Stimulated activated naive B cell treated with anti-CD40 and anti-IgM and Interleukin-4, amounts not matched to agents 10 μg/mL and 1 μg/mL and 100 μg/mL, for 72 hours (primary cell): ENCODE measurements at regions not wholly inside any gene's neighbourhood (a gene's known extent, or its start where the extent isn't known, plus 50 kb on each side); places are given as distances from the start of the nearest gene placed in this dataset.
"Not testable (repeated sequence)": the region's sequence is repeated elsewhere in the genome, so short reads cannot be mapped to it uniquely, and the experiment has no call there.

ENCODE experiments used
- ATAC-seq, 2 donors: fragments of 150-1000 bp; cut with Tn5 transposase; replicated peaks; 2 replicates each; pipeline ENCODE4 v1.10.0; 2021; ENCODE audit warnings: moderate library complexity in 1 of 2
- DNase-seq: peaks from one replicate; pipeline ENCODE4 v3.0.0; 2021
- H3K27ac Mint-ChIP-seq: one replicate; pipeline ENCODE4 v1.8.0; 2022; ENCODE audit warnings: mild to moderate bottlenecking, mixed read lengths
- H3K27me3 Mint-ChIP-seq, 2 donors: one replicate each; pipeline ENCODE4 v1.8.0; 2022; ENCODE audit warnings: mixed read lengths in 2 of 2
- H3K36me3 Mint-ChIP-seq, 2 donors: one replicate each; pipeline ENCODE4 v1.8.0; 2022; ENCODE audit warnings: mixed read lengths in 2 of 2, mild to moderate bottlenecking in 1 of 2
- H3K4me1 Mint-ChIP-seq, 2 donors: one replicate each; pipeline ENCODE4 v1.8.0; 2022; ENCODE audit warnings: mixed read lengths in 2 of 2, mild to moderate bottlenecking in 1 of 2
- H3K4me3 Mint-ChIP-seq, 2 donors: one replicate each; pipeline ENCODE4 v1.8.0; 2022; ENCODE audit warnings: mild to moderate bottlenecking in 2 of 2, mixed read lengths in 2 of 2, moderate library complexity in 1 of 2
- H3K9me3 Mint-ChIP-seq, 2 donors: one replicate each; pipeline ENCODE4 v1.8.0; 2022; ENCODE audit warnings: mixed read lengths in 2 of 2, mild to moderate bottlenecking in 1 of 2

- Mint-ChIP-seq H3K36me3 (peaks cover 0 to 9% of the 10 kb centered on the region in 2 donors), H3K27ac (peak overlapping the region; percentile 73), H3K27me3 (no peaks in the 10 kb centered on the region), H3K4me1 (peaks cover 27 to 38% of the 10 kb centered on the region in 2 donors), H3K9me3 (peaks cover 0 to 4% of the 10 kb centered on the region in 2 donors), H3K4me3 (no peak overlapping the region)
- ATAC-seq (no peak), DNase-seq (no peak)
Measured at GRCh38 chrX:56069299-56069931, 162.7 kb upstream of the KLF8 start.

- no peak overlapping the region for H3K27ac Mint-ChIP-seq
- H3K4me1 Mint-ChIP-seq = peaks cover 2 to 7% of the 10 kb centered on the region in 2 donors
- no peak overlapping the region for H3K4me3 Mint-ChIP-seq
- DNase-seq (no peak), ATAC-seq (peak in 1 of 2 donors; percentile 21)
- no peaks in the 10 kb centered on the region for H3K9me3 Mint-ChIP-seq
- no peaks in the 10 kb centered on the region for H3K36me3 Mint-ChIP-seq
- H3K27me3 Mint-ChIP-seq = no peaks in the 10 kb centered on the region
Measured at GRCh38 chrX:56089376-56089775, 142.8 kb upstream of the KLF8 start.

- Mint-ChIP-seq H3K27ac (no peak overlapping the region), H3K4me3 (no peak overlapping the region), H3K36me3 (no peaks in the 10 kb centered on the region), H3K27me3 (no peaks in the 10 kb centered on the region), H3K9me3 (peaks cover 0 to 1% of the 10 kb centered on the region in 2 donors), H3K4me1 (peaks cover 0 to 10% of the 10 kb centered on the region in 2 donors)
- DNase-seq = no peak
- ATAC-seq = no peak
Measured at GRCh38 chrX:56099271-56099670, 132.9 kb upstream of the KLF8 start.

- H3K36me3 Mint-ChIP-seq = peaks cover 13% of the 10 kb centered on the region in 2 donors
- DNase-seq (no peak), ATAC-seq (no peak)
- peaks cover 3 to 10% of the 10 kb centered on the region in 2 donors for H3K9me3 Mint-ChIP-seq
- no peaks in the 10 kb centered on the region for H3K27me3 Mint-ChIP-seq
- peaks cover 1 to 27% of the 10 kb centered on the region in 2 donors for H3K4me1 Mint-ChIP-seq
- no peak overlapping the region for H3K4me3 Mint-ChIP-seq
- H3K27ac Mint-ChIP-seq = no peak overlapping the region
Measured at GRCh38 chrX:56107320-56107719, 124.8 kb upstream of the KLF8 start.

GRCh38 chrX:56113785-56114436 lies 118.2 kb upstream of the KLF8 start:
- Mint-ChIP-seq H3K9me3 (peaks cover 0 to 4% of the 10 kb centered on the region in 2 donors), H3K36me3 (peaks cover 8 to 13% of the 10 kb centered on the region in 2 donors), H3K27ac (no peak overlapping the region), H3K4me1 (peaks cover 1 to 2% of the 10 kb centered on the region in 2 donors), H3K4me3 (no peak overlapping the region), H3K27me3 (no peaks in the 10 kb centered on the region)
- DNase-seq (no peak), ATAC-seq (no peak)

- Mint-ChIP-seq H3K9me3 (peaks cover 0 to 4% of the 10 kb centered on the region in 2 donors), H3K27ac (no peak overlapping the region), H3K4me3 (no peak overlapping the region), H3K4me1 (peaks cover 0 to 1% of the 10 kb centered on the region in 2 donors), H3K27me3 (no peaks in the 10 kb centered on the region), H3K36me3 (peaks cover 8 to 13% of the 10 kb centered on the region in 2 donors)
- ATAC-seq (no peak), DNase-seq (no peak)
Measured at GRCh38 chrX:56114437-56114787, 117.7 kb upstream of the KLF8 start.

GRCh38 chrX:56120242-56120641 lies 111.9 kb upstream of the KLF8 start:
- Mint-ChIP-seq H3K36me3 (no peaks in the 10 kb centered on the region), H3K4me3 (no peak overlapping the region), H3K9me3 (no peaks in the 10 kb centered on the region), H3K4me1 (no peaks in the 10 kb centered on the region), H3K27me3 (no peaks in the 10 kb centered on the region), H3K27ac (no peak overlapping the region)
- ATAC-seq (no peak), DNase-seq (no peak)

- Mint-ChIP-seq H3K9me3 (no peaks in the 10 kb centered on the region), H3K4me1 (peaks cover 0 to 4% of the 10 kb centered on the region in 2 donors), H3K27me3 (peaks cover 0 to 5% of the 10 kb centered on the region in 2 donors), H3K27ac (no peak overlapping the region), H3K36me3 (peaks cover 6% of the 10 kb centered on the region in 2 donors), H3K4me3 (no peak overlapping the region)
- DNase-seq (no peak), ATAC-seq (no peak)
Measured at GRCh38 chrX:56125946-56126345, 106.2 kb upstream of the KLF8 start.

GRCh38 chrX:56130031-56130430 lies 102.1 kb upstream of the KLF8 start:
- H3K4me3 Mint-ChIP-seq = no peak overlapping the region
- H3K27me3 Mint-ChIP-seq = peaks cover 0 to 5% of the 10 kb centered on the region in 2 donors
- no peak for ATAC-seq
- no peak overlapping the region for H3K27ac Mint-ChIP-seq
- peaks cover 0 to 4% of the 10 kb centered on the region in 2 donors for H3K4me1 Mint-ChIP-seq
- no peak for DNase-seq
- H3K36me3 Mint-ChIP-seq = peaks cover 7 to 12% of the 10 kb centered on the region in 2 donors
- peaks cover 5 to 8% of the 10 kb centered on the region in 2 donors for H3K9me3 Mint-ChIP-seq

- peaks cover 7 to 12% of the 10 kb centered on the region in 2 donors for H3K36me3 Mint-ChIP-seq
- DNase-seq (no peak), ATAC-seq (no peak)
- H3K4me3 Mint-ChIP-seq = no peak overlapping the region
- peaks cover 5 to 8% of the 10 kb centered on the region in 2 donors for H3K9me3 Mint-ChIP-seq
- peaks cover 0 to 5% of the 10 kb centered on the region in 2 donors for H3K27me3 Mint-ChIP-seq
- peaks cover 0 to 4% of the 10 kb centered on the region in 2 donors for H3K4me1 Mint-ChIP-seq
- no peak overlapping the region for H3K27ac Mint-ChIP-seq
Measured at GRCh38 chrX:56130436-56130835, 101.7 kb upstream of the KLF8 start.

GRCh38 chrX:56164135-56164534 lies 68.0 kb upstream of the KLF8 start:
- H3K4me1 Mint-ChIP-seq, DNase-seq, H3K4me3 Mint-ChIP-seq, H3K27me3 Mint-ChIP-seq, H3K27ac Mint-ChIP-seq, ATAC-seq: not testable (repeated sequence)
- peaks cover 10 to 16% of the 10 kb centered on the region in 2 donors for H3K9me3 Mint-ChIP-seq
- H3K36me3 Mint-ChIP-seq = peaks cover 11 to 20% of the 10 kb centered on the region in 2 donors
